Omental fat pad (tissue), 3 donors: ENCODE measurements at regions not wholly inside any gene's neighbourhood (a gene's known extent, or its start where the extent isn't known, plus 50 kb on each side); places are given as distances from the start of the nearest gene placed in this dataset.
"Not testable (repeated sequence)": the region's sequence is repeated elsewhere in the genome, so short reads cannot be mapped to it uniquely, and the experiment has no call there.

Source experiments
- ATAC-seq: fragments of 150-250 bp; one replicate; pipeline ENCODE4 v1.9.1; 2016; ENCODE audit warnings: mild to moderate bottlenecking, moderate library complexity; ENCODE audit not compliant: low FRiP score
- DNase-seq: peaks from one replicate; pipeline ENCODE4 v3.0.0-alpha.2; 2019; ENCODE audit warnings: low spot score
- CTCF ChIP-seq, 3 donors: fragments of 450-650 bp; IDR thresholded peaks; one replicate each; pipeline ENCODE4 v1.5.1; 2016 to 2017; ENCODE audit warnings: antibody characterized with exemption in 3 of 3, mild to moderate bottlenecking in 3 of 3, moderate library complexity in 2 of 3

- TF ChIP-seq CTCF (IDR thresholded peaks at IDR 0.05): no peak
- ATAC-seq (no peak), DNase-seq (no peak)
Measured at GRCh38 chr5:102625468-102625867, 126.7 kb upstream of the SLCO6A1 start.

- TF ChIP-seq CTCF (IDR thresholded peaks at IDR 0.05): no peak
- DNase-seq: no peak
- no peak for ATAC-seq
Measured at GRCh38 chr5:102625928-102626327, 127.1 kb upstream of the SLCO6A1 start.

DNA sequence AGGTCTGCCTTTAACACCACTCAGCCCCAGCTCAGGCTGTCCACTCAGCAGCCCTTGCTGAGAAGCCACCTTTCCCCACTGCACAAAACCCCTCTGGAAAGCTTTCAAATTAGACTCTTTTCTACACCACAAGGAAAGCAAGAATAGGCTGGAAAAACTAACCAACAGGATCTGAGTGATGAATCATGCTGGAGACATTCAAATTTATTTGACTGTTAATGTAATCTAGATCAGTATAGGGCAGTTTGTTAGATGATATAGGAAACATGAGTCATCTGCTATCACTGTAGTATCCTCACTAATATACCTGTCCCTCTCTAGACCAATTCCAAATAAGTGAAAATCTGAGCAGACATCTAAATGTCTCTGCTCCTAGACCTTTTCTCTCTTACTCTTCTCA lies 127.8 kb upstream of the PAM start:
- DNase-seq (no peak), ATAC-seq (no peak)
- no peak for TF ChIP-seq CTCF (IDR thresholded peaks at IDR 0.05)

DNA sequence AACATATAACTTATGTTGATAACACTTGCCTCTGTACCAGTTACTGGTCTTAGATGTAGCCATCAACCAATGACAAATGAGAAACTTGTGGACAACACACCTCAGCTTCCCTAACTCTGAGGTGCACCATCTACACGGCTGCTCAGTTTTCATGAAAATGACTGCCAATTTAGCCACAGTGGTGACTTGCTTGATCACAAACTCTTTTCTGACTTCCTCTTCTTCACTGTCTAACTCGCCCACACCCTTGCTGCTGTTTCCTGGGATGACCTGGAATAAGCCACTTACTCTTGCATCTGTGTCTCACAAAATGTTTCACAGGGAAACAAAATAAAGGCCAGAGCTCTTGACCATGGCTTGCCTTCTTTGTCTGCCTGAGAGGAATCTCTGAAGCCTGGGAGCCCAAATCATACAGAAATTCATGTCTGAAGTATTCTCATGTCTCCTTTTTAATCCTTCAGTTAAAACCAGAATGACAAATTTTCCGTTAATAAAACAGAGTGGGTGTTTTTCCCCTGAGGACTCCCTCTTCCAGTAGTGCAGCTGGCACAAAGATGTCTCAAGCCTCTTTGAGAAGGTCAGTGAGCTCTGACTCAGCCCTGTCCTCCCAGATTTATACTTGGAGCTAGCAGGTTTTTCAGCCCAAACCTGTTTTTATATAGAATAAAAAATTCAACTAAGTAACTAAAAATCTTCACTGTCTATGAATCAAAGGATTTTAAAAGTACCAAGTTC lies 126.5 kb upstream of the PAM start:
- DNase-seq: no peak
- no peak for ATAC-seq
- TF ChIP-seq CTCF (IDR thresholded peaks at IDR 0.05): no peak

DNA sequence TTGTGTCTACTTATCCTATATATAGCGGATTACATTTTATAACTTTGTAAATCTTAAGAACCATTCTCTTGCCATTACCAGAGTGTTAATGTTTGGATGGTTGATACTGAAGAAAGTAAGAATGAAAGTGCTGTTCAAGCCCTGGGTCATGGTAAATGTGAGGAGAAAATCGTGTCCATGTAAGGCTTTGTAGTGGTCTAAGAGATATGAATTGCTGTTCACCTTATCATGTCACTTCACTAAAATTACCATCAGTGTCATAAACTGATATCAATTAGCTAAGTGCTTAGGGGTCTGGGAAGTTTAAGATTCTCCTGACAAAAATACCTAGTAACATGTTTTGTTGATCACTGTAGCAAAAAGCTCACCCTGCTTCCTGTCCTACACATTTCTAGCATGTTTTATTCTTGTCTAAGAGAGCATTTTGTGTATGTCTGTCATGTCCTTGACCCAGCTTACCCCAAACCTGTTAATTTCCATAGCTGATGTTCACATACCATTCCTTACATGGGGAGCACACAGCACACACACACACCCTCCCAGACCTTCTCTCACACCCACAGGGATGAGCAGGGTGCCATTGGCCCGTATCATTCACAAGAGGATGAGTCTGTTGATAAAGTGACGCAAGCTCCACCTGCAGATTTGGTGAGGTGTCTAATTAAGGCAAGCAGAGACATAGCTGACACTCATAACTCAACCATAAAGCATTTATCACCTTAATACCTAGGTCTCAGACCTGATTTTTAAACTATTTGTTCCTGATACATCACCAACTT lies 125.1 kb upstream of the PAM start:
- DNase-seq: no peak
- no peak for TF ChIP-seq CTCF (IDR thresholded peaks at IDR 0.05)
- ATAC-seq: no peak

DNA sequence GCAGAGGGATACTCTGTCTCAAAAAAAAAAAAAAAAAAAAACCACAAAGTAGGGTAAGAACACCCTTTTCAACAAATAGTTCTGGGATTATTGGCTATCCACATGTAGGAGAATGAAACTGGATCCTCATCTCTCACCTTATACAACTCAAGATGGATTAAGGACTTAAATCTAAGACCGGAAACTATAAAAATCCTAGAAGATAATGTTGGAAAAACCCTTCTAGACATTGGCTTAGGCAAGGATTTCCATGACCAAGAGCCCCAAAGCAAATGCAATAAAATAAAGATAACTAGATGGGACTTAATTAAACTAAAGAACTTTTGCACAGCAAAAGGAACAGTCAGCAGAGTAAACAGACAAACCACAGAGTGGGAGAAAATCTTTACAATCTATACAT lies 119.7 kb upstream of the PAM start:
- not testable (repeated sequence) for ATAC-seq, DNase-seq

DNA sequence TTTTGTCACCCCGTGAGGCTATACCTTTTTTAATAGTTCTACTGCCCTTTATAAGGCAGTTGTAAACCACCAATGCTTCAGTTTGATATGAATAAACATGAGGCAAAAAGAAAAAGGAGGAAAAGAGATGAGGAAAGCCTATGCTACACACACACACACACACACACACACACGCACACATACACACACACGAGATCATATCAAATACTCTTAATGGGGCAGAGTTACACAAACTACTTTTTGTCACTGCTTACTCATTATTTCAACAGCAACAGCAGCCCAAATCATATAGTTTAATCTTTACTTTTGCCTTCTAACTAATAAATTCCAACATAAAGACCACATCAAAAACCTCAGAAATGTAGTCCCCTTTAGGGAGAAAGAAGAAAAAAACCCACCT lies 116.8 kb upstream of the PAM start:
- ATAC-seq: no peak
- no peak for TF ChIP-seq CTCF (IDR thresholded peaks at IDR 0.05)
- no peak for DNase-seq
